ENCODE measurements at regions not wholly inside any gene's neighbourhood (a gene's known extent, or its start where the extent isn't known, plus 50 kb on each side); places are given as distances from the start of the nearest gene placed in this dataset.
A peak's percentile ranks its signal among the peaks of the same experiment; 100 is the strongest.
"Not testable (repeated sequence)": the region's sequence is repeated elsewhere in the genome, so short reads cannot be mapped to it uniquely, and the experiment has no call there.

- not testable (repeated sequence) for H3K4me3 Mint-ChIP-seq; H3K36me3 Mint-ChIP-seq (ENCODE audit: low read depth); H3K4me1 Mint-ChIP-seq; ATAC-seq; H3K27ac Mint-ChIP-seq; H3K9me3 Mint-ChIP-seq; DNase-seq; H3K27me3 Mint-ChIP-seq
Observed at GRCh38 chr9:63775092-63775426, 1510.0 kb downstream of the FOXD4L5 start.

GRCh38 chr9:63774369-63775091, 1510.5 kb downstream of the FOXD4L5 start:
- not testable (repeated sequence) for H3K36me3 Mint-ChIP-seq (ENCODE audit: low read depth); H3K4me1 Mint-ChIP-seq; H3K27me3 Mint-ChIP-seq; DNase-seq; H3K27ac Mint-ChIP-seq; ATAC-seq; H3K9me3 Mint-ChIP-seq; H3K4me3 Mint-ChIP-seq

DNA sequence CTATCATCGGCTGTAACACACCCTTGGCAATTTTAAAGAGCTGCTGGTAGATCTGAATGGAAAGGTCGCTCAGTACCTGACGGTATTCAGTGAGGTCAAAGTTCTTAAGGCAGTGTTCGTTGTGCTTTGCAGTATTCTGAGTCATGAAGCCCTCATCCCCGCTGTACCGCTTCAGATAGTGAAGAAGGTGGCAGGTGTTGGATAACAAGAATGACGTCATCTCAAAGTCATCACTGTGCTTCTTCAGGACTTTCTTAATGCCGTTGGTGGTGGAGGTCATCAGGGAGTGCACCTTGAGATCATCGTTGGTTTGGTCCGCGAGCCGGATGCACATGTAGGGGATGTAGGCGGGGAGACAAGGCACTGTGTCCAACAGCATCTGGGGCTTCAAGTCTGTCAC, 1522.8 kb downstream of the FOXD4L5 start:
- not testable (repeated sequence) for H3K27me3 Mint-ChIP-seq; ATAC-seq; DNase-seq; H3K4me3 Mint-ChIP-seq; H3K9me3 Mint-ChIP-seq; H3K27ac Mint-ChIP-seq; H3K4me1 Mint-ChIP-seq; H3K36me3 Mint-ChIP-seq (ENCODE audit: low read depth)

- H3K27me3 Mint-ChIP-seq; DNase-seq; H3K9me3 Mint-ChIP-seq; H3K27ac Mint-ChIP-seq; H3K4me1 Mint-ChIP-seq; H3K36me3 Mint-ChIP-seq (ENCODE audit: low read depth); H3K4me3 Mint-ChIP-seq; ATAC-seq: not testable (repeated sequence)
Observed at GRCh38 chr9:63729021-63729420, 1556.0 kb downstream of the FOXD4L5 start.

- ATAC-seq (no peak), DNase-seq (no peak)
- H3K27ac Mint-ChIP-seq = no peak overlapping the region
- no peak overlapping the region for H3K4me3 Mint-ChIP-seq
- H3K9me3 Mint-ChIP-seq = peaks cover 3% of the 10 kb centered on the region
- H3K27me3 Mint-ChIP-seq = no peaks in the 10 kb centered on the region
- no peaks in the 10 kb centered on the region for H3K36me3 Mint-ChIP-seq (ENCODE audit: low read depth)
- H3K4me1 Mint-ChIP-seq = no peaks in the 10 kb centered on the region
Observed at GRCh38 chr9:63728287-63728686, 1556.7 kb downstream of the FOXD4L5 start.

DNA sequence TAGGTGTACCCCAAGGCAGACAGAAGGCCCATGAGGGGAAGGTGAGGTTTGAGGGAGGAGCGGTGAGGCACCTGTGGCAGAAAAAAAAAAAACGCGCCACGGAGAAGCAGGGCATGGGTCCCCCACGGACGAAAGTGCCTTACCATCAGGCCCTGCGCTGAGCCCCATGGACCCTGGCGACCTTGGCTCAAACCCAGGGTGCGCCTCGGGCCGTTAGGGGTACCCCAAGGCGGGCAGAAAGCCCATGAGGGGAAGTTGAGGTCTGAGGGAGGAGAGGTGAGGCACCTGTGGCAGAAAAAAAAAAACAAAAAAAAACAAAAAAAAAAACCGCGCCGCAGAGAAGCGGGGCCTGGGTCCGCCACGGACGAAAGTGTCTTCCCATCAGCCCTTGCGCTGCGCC, 1576.7 kb downstream of the FOXD4L5 start:
- H3K27me3 Mint-ChIP-seq; H3K4me1 Mint-ChIP-seq; ATAC-seq; DNase-seq; H3K36me3 Mint-ChIP-seq (ENCODE audit: low read depth); H3K27ac Mint-ChIP-seq; H3K4me3 Mint-ChIP-seq; H3K9me3 Mint-ChIP-seq: not testable (repeated sequence)

DNA sequence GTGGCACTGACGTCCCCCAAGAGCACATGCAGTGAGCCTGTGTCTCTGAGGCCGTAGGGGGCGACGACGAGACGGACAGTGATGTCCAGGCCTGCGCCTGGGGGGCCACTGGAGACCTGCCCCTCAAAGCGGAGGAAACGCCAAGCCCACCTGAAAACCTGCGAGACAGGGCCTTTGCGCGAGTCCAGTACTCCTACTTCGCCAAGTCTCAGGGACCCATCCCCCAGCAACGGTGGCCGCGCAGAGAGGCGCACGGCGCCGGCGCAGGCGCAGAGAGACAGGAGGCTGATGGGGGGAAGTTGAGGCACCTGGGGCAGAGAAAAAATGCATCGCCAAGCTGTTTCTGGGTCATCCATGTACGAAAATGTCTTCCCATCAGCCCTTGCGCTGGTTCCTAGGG, 1580.6 kb downstream of the FOXD4L5 start:
- H3K36me3 Mint-ChIP-seq (ENCODE audit: low read depth); H3K4me1 Mint-ChIP-seq; H3K27me3 Mint-ChIP-seq; H3K27ac Mint-ChIP-seq; ATAC-seq; H3K9me3 Mint-ChIP-seq; DNase-seq; H3K4me3 Mint-ChIP-seq: not testable (repeated sequence)

- not testable (repeated sequence) for H3K27me3 Mint-ChIP-seq; H3K9me3 Mint-ChIP-seq; ATAC-seq; H3K27ac Mint-ChIP-seq; H3K36me3 Mint-ChIP-seq (ENCODE audit: low read depth); H3K4me1 Mint-ChIP-seq; H3K4me3 Mint-ChIP-seq
- peak; percentile 22 for DNase-seq
Observed at GRCh38 chr9:63703670-63704069, 1581.3 kb downstream of the FOXD4L5 start.

- H3K4me3 Mint-ChIP-seq; H3K27me3 Mint-ChIP-seq; H3K36me3 Mint-ChIP-seq (ENCODE audit: low read depth); DNase-seq; H3K9me3 Mint-ChIP-seq; H3K4me1 Mint-ChIP-seq; H3K27ac Mint-ChIP-seq; ATAC-seq: not testable (repeated sequence)
Observed at GRCh38 chr9:63703138-63703665, 1581.8 kb downstream of the FOXD4L5 start.
